ENCODE measurements at regions not wholly inside any gene's neighbourhood (a gene's known extent, or its start where the extent isn't known, plus 50 kb on each side); places are given as distances from the start of the nearest gene placed in this dataset.
"Not testable (repeated sequence)": the region's sequence is repeated elsewhere in the genome, so short reads cannot be mapped to it uniquely, and the experiment has no call there.

- H3K4me1 ChIP-seq (ENCODE audit: control insufficient read depth, insufficient read depth, low read depth, low read length); H2BK12ac ChIP-seq (ENCODE audit: low read length in 2 of 2); H3K27ac ChIP-seq (ENCODE audit: low read length, poor library complexity, severe bottlenecking); H3K18ac ChIP-seq (ENCODE audit: low read depth in 1 of 2, low read length in 2 of 2); H3K4ac ChIP-seq (ENCODE audit: low read depth in 1 of 2, low read length in 2 of 2); H2AFZ ChIP-seq (ENCODE audit: low read depth, low read length); H3K9ac ChIP-seq (ENCODE audit: low read length); H3K4me2 ChIP-seq (ENCODE audit: low read length, poor library complexity, severe bottlenecking); H3K4me3 ChIP-seq (ENCODE audit: insufficient read depth in 1 of 2, low read depth in 1 of 2, low read length in 2 of 2); H2AK5ac ChIP-seq (ENCODE audit: low read length, severe bottlenecking); H3K14ac ChIP-seq (ENCODE audit: low read length in 2 of 2); H4K8ac ChIP-seq (ENCODE audit: low read length); H3K9me3 ChIP-seq (ENCODE audit: control insufficient read depth, low read length); H3K79me1 ChIP-seq (replicated peaks; ENCODE audit: low read length, poor library complexity, severe bottlenecking); H2BK15ac ChIP-seq (ENCODE audit: low read depth, poor library complexity, severe bottlenecking); H3K27me3 ChIP-seq (ENCODE audit: control insufficient read depth in 1 of 2, insufficient read depth in 1 of 2, low read length in 2 of 2); H4K91ac ChIP-seq (ENCODE audit: low read length); H2BK5ac ChIP-seq (ENCODE audit: low read depth, low read length, poor library complexity, severe bottlenecking); H2BK120ac ChIP-seq (ENCODE audit: low read depth, low read length); H3K36me3 ChIP-seq (ENCODE audit: control insufficient read depth in 1 of 2, insufficient read depth in 2 of 2, low read depth in 1 of 2, low read length in 2 of 2); DNase-seq; H3K23ac ChIP-seq (ENCODE audit: low read length in 2 of 2): not testable (repeated sequence)
- 99% methylated on average over 10 of the region's 17 CpGs for WGBS
Observed at GRCh38 chr7:51386184-51386583, 69.6 kb upstream of the COBL start.

- H2BK5ac ChIP-seq (ENCODE audit: low read depth, low read length, poor library complexity, severe bottlenecking); H3K9me3 ChIP-seq (ENCODE audit: control insufficient read depth, low read length); H3K36me3 ChIP-seq (ENCODE audit: control insufficient read depth in 1 of 2, insufficient read depth in 2 of 2, low read depth in 1 of 2, low read length in 2 of 2); DNase-seq; H3K4ac ChIP-seq (ENCODE audit: low read depth in 1 of 2, low read length in 2 of 2); H3K4me1 ChIP-seq (ENCODE audit: control insufficient read depth, insufficient read depth, low read depth, low read length); H2AK5ac ChIP-seq (ENCODE audit: low read length, severe bottlenecking); H3K4me3 ChIP-seq (ENCODE audit: insufficient read depth in 1 of 2, low read depth in 1 of 2, low read length in 2 of 2); H3K27ac ChIP-seq (ENCODE audit: low read length, poor library complexity, severe bottlenecking); H3K27me3 ChIP-seq (ENCODE audit: control insufficient read depth in 1 of 2, insufficient read depth in 1 of 2, low read length in 2 of 2); H3K14ac ChIP-seq (ENCODE audit: low read length in 2 of 2); H2BK12ac ChIP-seq (ENCODE audit: low read length in 2 of 2); H2BK120ac ChIP-seq (ENCODE audit: low read depth, low read length); H4K8ac ChIP-seq (ENCODE audit: low read length); H3K9ac ChIP-seq (ENCODE audit: low read length); H2BK15ac ChIP-seq (ENCODE audit: low read depth, poor library complexity, severe bottlenecking); H3K18ac ChIP-seq (ENCODE audit: low read depth in 1 of 2, low read length in 2 of 2); H3K23ac ChIP-seq (ENCODE audit: low read length in 2 of 2); H4K91ac ChIP-seq (ENCODE audit: low read length); H2AFZ ChIP-seq (ENCODE audit: low read depth, low read length); H3K4me2 ChIP-seq (ENCODE audit: low read length, poor library complexity, severe bottlenecking); H3K79me1 ChIP-seq (replicated peaks; ENCODE audit: low read length, poor library complexity, severe bottlenecking): not testable (repeated sequence)
- 100% methylated on average over 4 of the region's 7 CpGs for WGBS
Observed at GRCh38 chr7:51382243-51382642, 65.6 kb upstream of the COBL start.

GRCh38 chr7:51376420-51377092 lies 59.9 kb upstream of the COBL start:
- Histone ChIP-seq H3K9ac (ENCODE audit: low read length) (no peak overlapping the region), H3K27ac (ENCODE audit: low read length, poor library complexity, severe bottlenecking) (no peak overlapping the region), H2BK15ac (ENCODE audit: low read depth, poor library complexity, severe bottlenecking) (no peak overlapping the region), H3K4me3 (ENCODE audit: insufficient read depth in 1 of 2, low read depth in 1 of 2, low read length in 2 of 2) (no peak overlapping the region), H4K91ac (ENCODE audit: low read length) (no peak overlapping the region), H3K27me3 (ENCODE audit: control insufficient read depth in 1 of 2, insufficient read depth in 1 of 2, low read length in 2 of 2) (no peaks in the 10 kb centered on the region), H3K79me1 (replicated peaks; ENCODE audit: low read length, poor library complexity, severe bottlenecking) (no peaks in the 10 kb centered on the region), H3K18ac (ENCODE audit: low read depth in 1 of 2, low read length in 2 of 2) (no peak overlapping the region), H2AFZ (ENCODE audit: low read depth, low read length) (no peak overlapping the region), H3K14ac (ENCODE audit: low read length in 2 of 2) (no peak overlapping the region), H3K4me1 (ENCODE audit: control insufficient read depth, insufficient read depth, low read depth, low read length) (no peaks in the 10 kb centered on the region), H3K23ac (ENCODE audit: low read length in 2 of 2) (no peak overlapping the region), H3K36me3 (ENCODE audit: control insufficient read depth in 1 of 2, insufficient read depth in 2 of 2, low read depth in 1 of 2, low read length in 2 of 2) (no peaks in the 10 kb centered on the region), H3K4me2 (ENCODE audit: low read length, poor library complexity, severe bottlenecking) (no peak overlapping the region), H4K8ac (ENCODE audit: low read length) (no peak overlapping the region), H2BK12ac (ENCODE audit: low read length in 2 of 2) (no peak overlapping the region), H2BK120ac (ENCODE audit: low read depth, low read length) (no peak overlapping the region), H2AK5ac (ENCODE audit: low read length, severe bottlenecking) (no peak overlapping the region), H3K4ac (ENCODE audit: low read depth in 1 of 2, low read length in 2 of 2) (no peak overlapping the region), H3K9me3 (ENCODE audit: control insufficient read depth, low read length) (no peaks in the 10 kb centered on the region), H2BK5ac (ENCODE audit: low read depth, low read length, poor library complexity, severe bottlenecking) (no peak overlapping the region)
- DNase-seq, result peak; percentile 46
- WGBS, result 72% methylated on average over 4 of the region's 4 CpGs

GRCh38 chr7:51374936-51375335 lies 58.3 kb upstream of the COBL start:
- no peak overlapping the region for H3K9ac ChIP-seq (ENCODE audit: low read length)
- H3K27ac ChIP-seq (ENCODE audit: low read length, poor library complexity, severe bottlenecking), result no peak overlapping the region
- no peak overlapping the region for H3K4me3 ChIP-seq (ENCODE audit: insufficient read depth in 1 of 2, low read depth in 1 of 2, low read length in 2 of 2)
- no peak overlapping the region for H3K14ac ChIP-seq (ENCODE audit: low read length in 2 of 2)
- H3K23ac ChIP-seq (ENCODE audit: low read length in 2 of 2), result no peak overlapping the region
- no peak overlapping the region for H2BK120ac ChIP-seq (ENCODE audit: low read depth, low read length)
- no peaks in the 10 kb centered on the region for H3K36me3 ChIP-seq (ENCODE audit: control insufficient read depth in 1 of 2, insufficient read depth in 2 of 2, low read depth in 1 of 2, low read length in 2 of 2)
- H3K4ac ChIP-seq (ENCODE audit: low read depth in 1 of 2, low read length in 2 of 2), result no peak overlapping the region
- WGBS, result 90% methylated on average over 4 of the region's 4 CpGs
- H3K79me1 ChIP-seq (replicated peaks; ENCODE audit: low read length, poor library complexity, severe bottlenecking), result no peaks in the 10 kb centered on the region
- H3K27me3 ChIP-seq (ENCODE audit: control insufficient read depth in 1 of 2, insufficient read depth in 1 of 2, low read length in 2 of 2), result no peaks in the 10 kb centered on the region
- DNase-seq, result no peak
- H2BK15ac ChIP-seq (ENCODE audit: low read depth, poor library complexity, severe bottlenecking), result no peak overlapping the region
- H3K18ac ChIP-seq (ENCODE audit: low read depth in 1 of 2, low read length in 2 of 2), result no peak overlapping the region
- H4K91ac ChIP-seq (ENCODE audit: low read length), result no peak overlapping the region
- no peak overlapping the region for H2AK5ac ChIP-seq (ENCODE audit: low read length, severe bottlenecking)
- no peak overlapping the region for H2BK5ac ChIP-seq (ENCODE audit: low read depth, low read length, poor library complexity, severe bottlenecking)
- H3K4me2 ChIP-seq (ENCODE audit: low read length, poor library complexity, severe bottlenecking), result no peak overlapping the region
- H4K8ac ChIP-seq (ENCODE audit: low read length), result no peak overlapping the region
- H3K9me3 ChIP-seq (ENCODE audit: control insufficient read depth, low read length), result no peaks in the 10 kb centered on the region
- no peak overlapping the region for H2BK12ac ChIP-seq (ENCODE audit: low read length in 2 of 2)
- H3K4me1 ChIP-seq (ENCODE audit: control insufficient read depth, insufficient read depth, low read depth, low read length), result no peaks in the 10 kb centered on the region
- no peak overlapping the region for H2AFZ ChIP-seq (ENCODE audit: low read depth, low read length)

All from mesenchymal stem cell (in vitro differentiated cells and primary cell).